WERI-Rb-1 (cell line): ENCODE measurements at regions not wholly inside any gene's neighbourhood (a gene's known extent, or its start where the extent isn't known, plus 50 kb on each side); places are given as distances from the start of the nearest gene placed in this dataset.
"Not testable (repeated sequence)": the region's sequence is repeated elsewhere in the genome, so short reads cannot be mapped to it uniquely, and the experiment has no call there.

Experiments
- DNase-seq: peaks from one replicate; pipeline ENCODE4 v3.0.0-alpha.2; 2020
- H3K27ac ChIP-seq: fragments of 250-450 bp; sonication (Bioruptor Pico); 2 replicates; pipeline ENCODE4 v1.5.1; 2020; ENCODE audit warnings: mild to moderate bottlenecking, moderate library complexity
- H3K27me3 ChIP-seq: fragments of 250-450 bp; sonication (Bioruptor Pico); 2 replicates; pipeline ENCODE4 v1.5.1; 2021; ENCODE audit warnings: mild to moderate bottlenecking, low read depth, moderate library complexity; ENCODE audit not compliant: insufficient read depth, severe bottlenecking
- H3K36me3 ChIP-seq: fragments of 250-450 bp; sonication (Bioruptor Pico); 2 replicates; pipeline ENCODE4 v1.5.1; 2020; ENCODE audit warnings: mild to moderate bottlenecking, moderate library complexity
- H3K4me3 ChIP-seq: 2 replicates; pipeline ENCODE4 v1.5.1; 2011; ENCODE audit warnings: low read depth, mild to moderate bottlenecking, control low read depth, low read length
- H3K9me3 ChIP-seq: fragments of 250-450 bp; sonication (Bioruptor Pico); 2 replicates; pipeline ENCODE4 v1.5.1; 2021; ENCODE audit warnings: mild to moderate bottlenecking, moderate library complexity; ENCODE audit not compliant: severe bottlenecking
- TF ChIP-seq, protein P1 (sequence below): IDR thresholded peaks from 2 replicates; pipeline ENCODE4 v1.5.1; 2011; ENCODE audit warnings: low read depth, mild to moderate bottlenecking, control low read depth, inconsistent platforms, low read length

DNA sequence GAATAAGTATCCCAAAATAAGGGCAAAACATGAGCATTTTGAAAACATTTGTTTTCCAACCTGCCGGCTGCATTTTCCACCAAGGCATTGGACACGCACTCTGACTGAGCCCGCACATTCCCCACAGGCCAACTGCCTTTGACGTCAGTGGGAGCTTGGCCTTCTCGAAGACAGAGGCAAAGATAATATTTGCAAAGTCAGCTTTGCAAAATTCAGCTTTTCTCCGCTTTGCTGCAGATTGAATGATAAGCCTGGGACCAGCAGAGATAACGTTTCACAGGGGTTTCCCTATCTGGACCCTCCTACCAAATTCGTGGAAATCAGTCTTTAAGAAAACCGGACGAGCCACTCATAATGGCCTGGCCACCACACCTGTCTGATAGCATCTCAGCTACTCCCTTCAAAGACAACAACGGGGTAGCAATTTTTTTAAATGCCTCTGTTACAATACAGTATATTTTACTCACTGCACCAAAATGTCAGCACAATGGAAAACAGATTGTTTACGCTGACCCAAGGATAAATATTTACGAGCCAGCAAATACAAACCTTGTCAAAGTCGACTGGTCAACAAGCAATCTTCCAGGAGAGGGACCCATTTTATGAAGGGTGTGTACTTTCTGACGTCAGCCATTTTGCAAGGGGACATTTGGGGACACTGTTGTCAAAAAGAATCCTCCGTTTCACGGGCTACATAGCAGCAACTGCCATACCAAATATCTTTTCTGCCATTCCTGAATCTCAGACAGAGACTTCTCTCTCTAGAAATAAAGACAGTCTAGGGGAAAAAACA lies 100.5 kb downstream of the TFAP2A start:
- Histone ChIP-seq H3K27ac (no peak overlapping the region), H3K9me3 (no peaks in the 10 kb centered on the region), H3K36me3 (no peaks in the 10 kb centered on the region), H3K4me3 (no peak overlapping the region), H3K27me3 (peaks cover 15% of the 10 kb centered on the region)
- TF ChIP-seq, protein P1, sequence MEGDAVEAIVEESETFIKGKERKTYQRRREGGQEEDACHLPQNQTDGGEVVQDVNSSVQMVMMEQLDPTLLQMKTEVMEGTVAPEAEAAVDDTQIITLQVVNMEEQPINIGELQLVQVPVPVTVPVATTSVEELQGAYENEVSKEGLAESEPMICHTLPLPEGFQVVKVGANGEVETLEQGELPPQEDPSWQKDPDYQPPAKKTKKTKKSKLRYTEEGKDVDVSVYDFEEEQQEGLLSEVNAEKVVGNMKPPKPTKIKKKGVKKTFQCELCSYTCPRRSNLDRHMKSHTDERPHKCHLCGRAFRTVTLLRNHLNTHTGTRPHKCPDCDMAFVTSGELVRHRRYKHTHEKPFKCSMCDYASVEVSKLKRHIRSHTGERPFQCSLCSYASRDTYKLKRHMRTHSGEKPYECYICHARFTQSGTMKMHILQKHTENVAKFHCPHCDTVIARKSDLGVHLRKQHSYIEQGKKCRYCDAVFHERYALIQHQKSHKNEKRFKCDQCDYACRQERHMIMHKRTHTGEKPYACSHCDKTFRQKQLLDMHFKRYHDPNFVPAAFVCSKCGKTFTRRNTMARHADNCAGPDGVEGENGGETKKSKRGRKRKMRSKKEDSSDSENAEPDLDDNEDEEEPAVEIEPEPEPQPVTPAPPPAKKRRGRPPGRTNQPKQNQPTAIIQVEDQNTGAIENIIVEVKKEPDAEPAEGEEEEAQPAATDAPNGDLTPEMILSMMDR: no peak
- DNase-seq: no peak

DNA sequence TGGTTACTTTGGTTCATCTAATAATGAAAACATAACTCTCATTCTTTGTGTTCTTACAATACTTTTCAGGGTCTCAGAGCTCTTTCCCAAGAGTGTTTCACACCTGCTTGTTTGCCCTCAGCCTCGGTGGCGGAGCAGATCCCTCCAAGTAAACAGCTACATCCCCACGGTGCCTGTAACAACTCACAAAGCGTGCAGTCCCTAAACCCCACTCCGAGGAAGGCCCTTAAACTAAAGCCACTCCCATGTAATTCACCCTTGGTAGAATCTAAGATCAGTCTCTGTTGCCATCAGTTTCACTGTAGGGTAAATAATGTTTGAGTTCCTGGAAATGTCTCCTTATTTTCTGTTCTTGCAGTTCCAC lies 101.1 kb downstream of the TFAP2A start:
- DNase-seq: no peak
- TF ChIP-seq, protein P1: no peak
- Histone ChIP-seq H3K4me3 (no peak overlapping the region), H3K27ac (no peak overlapping the region), H3K27me3 (peaks cover 14% of the 10 kb centered on the region), H3K9me3 (no peaks in the 10 kb centered on the region), H3K36me3 (no peaks in the 10 kb centered on the region)

DNA sequence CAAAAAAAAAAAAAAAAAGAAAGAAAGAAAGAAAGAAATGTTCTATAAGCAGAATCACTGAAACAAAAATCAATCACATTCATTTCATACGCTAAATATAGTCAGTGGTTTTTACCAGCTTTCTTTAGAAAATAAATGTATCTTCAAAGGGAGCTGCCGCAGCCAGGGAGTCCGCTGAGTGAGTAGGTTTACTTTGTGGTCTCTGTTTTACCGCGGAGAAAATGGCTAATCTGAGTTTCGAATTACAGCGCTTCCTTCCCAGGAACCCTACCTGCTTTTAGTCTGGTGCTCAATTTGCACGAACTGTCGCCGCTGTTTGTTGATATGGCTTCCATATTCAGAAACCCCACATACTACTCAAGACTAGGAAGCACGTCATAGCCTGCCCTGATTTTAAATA lies 102.4 kb downstream of the TFAP2A start:
- H3K4me3 ChIP-seq: no peak overlapping the region
- TF ChIP-seq, protein P1: no peak
- DNase-seq: no peak
- no peak overlapping the region for H3K27ac ChIP-seq
- H3K9me3 ChIP-seq: no peaks in the 10 kb centered on the region
- H3K36me3 ChIP-seq: no peaks in the 10 kb centered on the region
- H3K27me3 ChIP-seq: peaks cover 3% of the 10 kb centered on the region

DNA sequence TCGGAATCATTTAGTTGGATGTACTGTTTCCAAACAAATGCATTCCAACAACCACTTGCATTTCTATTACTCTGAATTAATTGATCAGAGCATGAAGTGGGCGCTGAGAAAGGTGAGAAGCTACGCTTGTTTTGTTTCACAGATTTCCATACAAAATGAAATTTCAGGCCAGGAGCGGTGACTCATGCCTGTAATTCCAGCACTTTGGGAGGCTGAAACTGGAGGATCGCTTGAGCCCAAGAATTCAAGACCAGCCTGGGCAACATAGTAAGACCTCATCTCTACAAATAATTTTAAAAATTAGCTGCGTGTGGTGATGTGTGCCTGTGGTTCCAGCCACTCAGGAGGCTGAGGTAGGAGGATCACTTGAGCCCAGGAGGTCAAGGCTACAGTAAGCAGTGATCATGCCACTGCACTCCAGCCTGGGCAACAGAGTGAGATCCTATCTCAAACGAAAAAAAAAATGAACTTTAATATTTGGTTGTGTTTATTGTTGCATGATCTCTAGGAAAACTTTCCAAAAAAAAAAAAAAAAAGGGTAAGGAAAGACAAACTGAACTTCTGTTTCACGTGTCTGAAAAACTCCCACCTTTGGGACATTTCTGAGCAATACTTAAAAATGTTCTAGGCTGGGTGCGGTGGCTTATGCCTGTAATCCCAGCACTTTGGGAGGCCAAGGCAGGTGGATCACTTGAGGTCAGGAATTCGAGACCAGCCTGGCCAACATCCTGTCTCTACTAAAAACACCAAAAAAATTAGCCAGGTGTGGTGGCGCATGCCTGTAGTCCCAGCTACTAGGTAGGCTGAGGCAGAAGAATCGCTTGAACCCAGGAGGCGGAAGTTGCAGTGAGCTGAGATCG lies 103.1 kb downstream of the TFAP2A start:
- H3K4me3 ChIP-seq, H3K36me3 ChIP-seq, H3K27me3 ChIP-seq, H3K27ac ChIP-seq, DNase-seq, H3K9me3 ChIP-seq: not testable (repeated sequence)

DNA sequence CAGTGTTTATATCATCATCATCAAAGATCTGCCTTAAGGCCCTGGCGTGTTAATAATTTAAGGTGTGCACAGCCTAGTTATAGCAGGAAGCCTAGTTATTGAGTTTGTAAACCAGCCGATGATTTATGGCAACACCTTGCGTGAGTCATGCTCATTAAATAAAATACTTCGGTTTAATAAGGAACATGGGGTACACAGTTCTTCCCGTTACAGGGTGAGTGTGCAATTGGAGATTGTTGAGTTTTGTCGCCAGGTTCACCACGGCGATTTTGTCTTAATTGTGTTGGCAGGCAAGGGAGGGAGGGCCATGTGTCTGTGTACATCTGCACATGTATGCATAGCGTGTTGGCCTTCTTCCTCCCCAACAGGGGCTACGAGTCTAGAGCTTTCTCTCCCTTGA lies 104.0 kb downstream of the TFAP2A start:
- Histone ChIP-seq H3K36me3 (no peaks in the 10 kb centered on the region), H3K27ac (no peak overlapping the region), H3K4me3 (no peak overlapping the region), H3K9me3 (no peaks in the 10 kb centered on the region), H3K27me3 (no peaks in the 10 kb centered on the region)
- TF ChIP-seq, protein P1: no peak
- no peak for DNase-seq

DNA sequence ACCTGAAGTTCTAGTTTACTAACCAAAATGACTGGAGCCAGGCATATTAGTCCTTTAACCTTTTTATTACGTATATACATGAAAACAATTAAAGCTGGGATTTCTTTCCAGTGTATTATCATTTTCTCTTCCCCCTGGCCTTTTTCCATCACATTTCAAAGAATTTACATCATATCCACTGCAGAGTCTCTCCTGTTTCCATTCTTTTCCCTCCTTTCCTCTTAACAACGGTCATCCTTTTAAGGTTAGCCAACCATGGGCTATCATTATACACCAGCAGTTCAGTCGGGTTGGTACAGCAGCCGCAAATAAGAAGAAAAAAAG lies 104.6 kb downstream of the TFAP2A start:
- Histone ChIP-seq H3K27me3 (no peaks in the 10 kb centered on the region), H3K9me3 (no peaks in the 10 kb centered on the region), H3K27ac (no peak overlapping the region), H3K4me3 (no peak overlapping the region), H3K36me3 (no peaks in the 10 kb centered on the region)
- TF ChIP-seq, protein P1: no peak
- DNase-seq: no peak
